Mononuclear cell (primary cell): ENCODE measurements at regions not wholly inside any gene's neighbourhood (a gene's known extent, or its start where the extent isn't known, plus 50 kb on each side); places are given as distances from the start of the nearest gene placed in this dataset.

Source experiments
- H3K27me3 ChIP-seq: 2 replicates; pipeline ENCODE4 v1.6.0; 2011; ENCODE audit warnings: low read length, control low read depth; ENCODE audit not compliant: insufficient read depth
- H3K4me1 ChIP-seq: 2 replicates; pipeline ENCODE4 v1.5.1; 2011; ENCODE audit warnings: mild to moderate bottlenecking, low read length, control low read depth; ENCODE audit not compliant: insufficient read depth
- H3K4me3 ChIP-seq: 2 replicates; pipeline ENCODE4 v1.5.1; 2011; ENCODE audit warnings: mild to moderate bottlenecking, low read length, moderate library complexity
- H3K9me3 ChIP-seq: 2 replicates; pipeline ENCODE4 v1.5.1; 2011; ENCODE audit warnings: low read depth, mild to moderate bottlenecking, control low read depth, low read length

DNA sequence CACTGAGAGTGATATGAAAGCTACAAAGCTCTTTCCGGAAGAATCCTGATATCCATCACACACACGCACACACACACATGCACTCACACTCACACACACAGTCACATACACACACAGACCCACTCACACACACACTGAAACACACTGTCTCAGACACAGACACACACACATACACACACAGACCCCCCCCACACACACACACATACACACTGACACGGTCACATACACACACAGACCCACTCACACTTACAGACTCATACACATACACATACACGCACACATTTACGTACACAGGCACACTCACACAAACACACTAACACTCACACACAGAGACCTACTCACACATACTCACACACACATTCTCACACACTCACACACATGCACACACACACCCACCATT lies 58.6 kb downstream of the LIG4 start:
- no peak overlapping the region for H3K4me3 ChIP-seq
- H3K9me3 ChIP-seq = no peaks in the 10 kb centered on the region
- H3K27me3 ChIP-seq = no peaks in the 10 kb centered on the region
- no peaks in the 10 kb centered on the region for H3K4me1 ChIP-seq

DNA sequence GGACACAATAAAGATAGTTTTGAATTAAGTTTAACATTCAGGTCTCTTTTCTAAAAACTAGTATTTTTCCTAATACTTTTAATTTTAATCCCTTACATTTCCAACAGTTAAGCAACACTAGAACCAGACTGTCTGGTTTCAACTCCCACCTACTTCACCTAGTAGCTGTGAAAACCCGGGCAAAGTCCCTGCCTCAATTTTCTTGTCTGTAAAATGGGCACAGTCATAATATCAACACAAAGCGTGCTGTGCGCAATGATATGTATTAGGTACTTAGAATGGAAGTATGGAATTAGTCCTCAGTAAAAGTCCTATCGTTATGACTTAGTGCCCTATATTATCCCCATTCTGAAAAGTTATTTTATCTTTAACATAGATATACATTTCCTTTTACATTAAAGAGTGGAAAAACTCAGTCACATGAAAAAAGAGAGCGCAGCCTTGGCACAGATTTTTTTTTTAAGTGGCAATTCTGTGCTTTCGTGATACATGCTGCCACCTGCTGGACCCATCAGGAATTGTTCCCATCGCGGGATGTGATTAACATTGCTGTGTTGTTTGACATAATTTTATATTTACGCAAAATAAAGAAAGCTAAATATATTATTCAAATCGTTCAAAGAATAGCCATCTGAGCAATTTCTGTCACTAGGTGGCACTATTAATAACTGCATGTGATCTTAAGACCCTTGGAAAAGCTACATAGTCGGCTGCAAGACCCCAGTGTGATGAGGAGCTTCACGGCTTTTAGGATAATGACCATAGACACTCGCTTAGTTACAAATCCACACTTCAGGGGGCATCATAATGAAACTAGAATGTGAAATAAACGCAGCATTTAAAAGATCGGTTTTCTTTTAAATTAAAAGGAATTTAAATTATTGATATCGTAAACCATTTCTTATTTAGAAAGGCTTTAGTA lies 59.9 kb downstream of the LIG4 start:
- Histone ChIP-seq H3K9me3 (no peaks in the 10 kb centered on the region), H3K27me3 (no peaks in the 10 kb centered on the region), H3K4me1 (no peaks in the 10 kb centered on the region), H3K4me3 (no peak overlapping the region)

DNA sequence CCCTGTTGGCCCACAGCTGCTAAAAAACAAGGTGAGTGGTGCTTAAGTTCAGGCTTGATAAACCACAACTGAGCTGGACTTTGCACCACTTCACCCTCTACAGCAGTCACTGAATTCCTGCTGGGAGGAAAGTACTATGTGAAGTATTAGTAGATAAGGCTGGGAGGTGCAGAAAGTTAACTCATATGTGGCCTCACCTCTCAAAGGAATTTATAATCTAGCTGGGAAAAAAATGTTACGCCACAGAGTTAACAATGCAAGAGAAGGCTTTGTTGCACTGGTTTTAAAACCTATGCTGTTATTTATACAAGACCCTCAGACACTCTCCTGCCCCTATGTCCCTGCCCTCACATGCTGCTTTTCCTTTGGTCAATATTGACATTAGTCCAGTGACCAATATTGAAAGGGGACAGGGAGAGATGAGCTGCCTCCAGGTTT lies 60.9 kb downstream of the LIG4 start:
- Histone ChIP-seq H3K9me3 (no peaks in the 10 kb centered on the region), H3K4me1 (no peaks in the 10 kb centered on the region), H3K4me3 (no peak overlapping the region), H3K27me3 (no peaks in the 10 kb centered on the region)

DNA sequence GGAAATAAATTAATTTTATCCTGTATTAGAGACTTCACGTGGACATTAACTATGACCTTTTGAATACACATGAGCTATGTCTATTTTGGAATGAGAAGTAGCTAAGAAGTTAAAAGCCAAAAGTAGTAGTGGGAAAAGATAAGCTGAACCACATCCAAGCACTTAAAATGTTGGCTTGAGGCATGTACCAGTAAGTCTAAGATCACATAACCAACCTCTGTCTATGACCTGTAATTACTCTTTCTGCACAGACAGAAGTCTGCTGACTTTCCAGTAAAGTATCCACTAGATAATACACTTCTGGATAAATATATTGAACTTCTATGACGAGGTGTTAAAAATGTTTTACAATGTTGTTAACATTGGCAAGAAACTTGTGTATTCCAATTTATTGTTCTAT lies 68.7 kb downstream of the LIG4 start:
- Histone ChIP-seq H3K4me1 (no peaks in the 10 kb centered on the region), H3K27me3 (no peaks in the 10 kb centered on the region), H3K9me3 (no peaks in the 10 kb centered on the region), H3K4me3 (no peak overlapping the region)

DNA sequence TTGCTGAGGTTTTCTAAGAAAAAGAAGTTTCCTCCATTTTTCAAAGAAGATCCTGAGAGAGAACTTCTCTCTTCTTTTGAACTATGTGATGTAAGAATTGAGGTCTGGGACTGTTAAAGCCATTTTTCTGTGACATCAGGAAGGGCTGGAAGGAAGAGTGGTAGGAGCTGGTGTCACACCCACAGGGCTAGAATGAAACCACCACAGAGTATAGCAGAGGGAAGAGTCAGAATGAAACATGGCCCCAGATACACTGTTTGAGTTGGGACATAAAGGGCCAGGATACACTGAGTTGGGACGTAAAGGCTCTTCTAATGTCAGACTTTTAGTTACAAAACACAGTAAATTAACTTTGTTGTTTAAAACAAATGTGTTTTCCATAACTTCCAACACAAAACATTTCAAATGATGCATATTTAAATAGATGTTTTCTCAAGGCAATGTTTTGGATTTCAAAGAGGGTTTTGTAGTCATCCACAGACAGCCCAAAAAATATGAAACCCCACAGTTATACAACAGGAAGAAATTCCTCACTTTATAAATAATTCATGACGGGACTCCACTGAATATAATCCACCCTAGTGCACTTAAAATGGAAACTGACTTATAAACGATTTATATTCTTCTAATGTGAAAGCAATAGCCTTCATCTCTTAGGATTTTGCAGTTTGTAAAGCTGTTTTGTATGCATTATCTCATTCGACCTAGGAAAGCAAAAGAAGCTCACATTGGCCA lies 72.5 kb downstream of the LIG4 start:
- H3K4me1 ChIP-seq = no peaks in the 10 kb centered on the region
- H3K4me3 ChIP-seq = no peak overlapping the region
- no peaks in the 10 kb centered on the region for H3K27me3 ChIP-seq
- no peaks in the 10 kb centered on the region for H3K9me3 ChIP-seq

DNA sequence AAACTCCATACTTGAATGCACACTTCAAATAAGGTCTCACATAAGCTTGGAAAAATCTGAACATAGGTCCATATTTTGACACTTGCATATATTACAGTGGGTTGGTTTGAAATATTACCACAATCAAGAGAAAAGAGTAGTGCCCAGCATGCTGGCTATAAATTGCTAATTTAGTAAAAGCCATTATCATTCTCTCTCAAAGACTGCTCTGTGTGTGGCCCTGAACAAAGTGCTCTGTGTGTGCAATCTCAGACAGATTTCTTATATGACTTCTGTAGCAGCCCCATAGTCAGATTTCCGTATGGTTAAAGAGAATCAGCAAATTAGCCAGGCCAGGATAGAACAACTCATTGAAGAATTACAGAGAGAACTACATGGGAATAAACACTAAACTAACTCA lies 78.2 kb downstream of the LIG4 start:
- no peak overlapping the region for H3K4me3 ChIP-seq
- no peaks in the 10 kb centered on the region for H3K9me3 ChIP-seq
- H3K4me1 ChIP-seq = no peaks in the 10 kb centered on the region
- no peaks in the 10 kb centered on the region for H3K27me3 ChIP-seq

DNA sequence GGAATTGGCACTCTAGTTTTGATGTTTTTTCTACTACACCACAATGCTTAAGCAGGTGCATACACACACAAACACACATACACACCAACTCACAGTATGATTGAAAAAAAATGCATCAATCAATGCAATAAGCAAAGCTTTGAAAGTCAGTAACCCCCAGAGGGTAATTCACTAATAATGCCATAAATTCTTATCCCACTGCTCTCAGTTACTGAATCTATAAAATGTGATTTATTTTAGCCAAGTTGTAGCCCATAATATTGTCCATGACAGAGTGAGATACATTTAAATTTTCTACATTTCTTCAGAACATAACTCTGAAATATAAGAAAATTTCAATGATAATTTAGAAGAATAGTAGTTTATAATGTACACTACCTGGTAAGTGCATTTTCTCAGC lies 87.9 kb downstream of the LIG4 start:
- no peaks in the 10 kb centered on the region for H3K9me3 ChIP-seq
- no peak overlapping the region for H3K4me3 ChIP-seq
- H3K4me1 ChIP-seq = no peaks in the 10 kb centered on the region
- H3K27me3 ChIP-seq = no peaks in the 10 kb centered on the region

DNA sequence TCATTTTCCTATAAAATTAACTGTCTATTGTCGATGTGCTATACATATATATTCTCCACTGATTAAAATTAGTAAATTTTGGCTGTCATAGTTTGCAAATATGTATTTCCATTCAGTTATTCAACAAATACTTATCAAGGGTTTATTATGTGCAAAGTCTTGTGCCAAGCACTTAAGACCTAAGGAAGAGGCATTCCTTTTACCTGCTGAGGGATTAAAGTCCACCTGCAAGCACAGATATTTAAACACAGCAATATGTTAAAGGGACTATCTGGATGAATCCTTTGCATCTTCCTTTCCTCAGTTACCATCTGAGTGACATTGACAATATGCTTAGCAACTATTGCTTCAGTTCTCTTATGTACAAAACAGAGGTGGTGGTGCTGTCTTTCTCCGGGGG lies 89.3 kb downstream of the LIG4 start:
- Histone ChIP-seq H3K4me1 (no peaks in the 10 kb centered on the region), H3K4me3 (no peak overlapping the region), H3K27me3 (no peaks in the 10 kb centered on the region), H3K9me3 (no peaks in the 10 kb centered on the region)

DNA sequence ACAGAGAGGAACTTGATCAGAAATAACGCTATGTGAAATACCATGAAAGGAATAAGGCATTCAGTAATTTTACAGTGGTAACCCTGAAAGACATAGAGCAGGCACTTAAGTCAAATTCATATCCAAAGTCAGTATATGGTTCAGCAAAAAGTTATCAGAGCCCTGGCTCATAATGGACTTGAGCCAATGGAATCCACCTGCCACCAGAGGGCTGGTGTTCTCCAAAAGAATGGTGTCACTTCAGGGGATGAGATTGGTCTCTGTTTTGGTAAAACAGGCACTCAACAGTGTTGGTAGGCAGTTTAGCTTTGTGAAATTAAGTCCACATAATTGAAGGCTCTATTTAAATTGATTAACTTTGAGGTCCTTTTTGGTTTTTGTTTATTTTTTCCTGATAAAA lies 93.9 kb downstream of the LIG4 start:
- H3K4me1 ChIP-seq = no peaks in the 10 kb centered on the region
- no peaks in the 10 kb centered on the region for H3K9me3 ChIP-seq
- no peak overlapping the region for H3K4me3 ChIP-seq
- no peaks in the 10 kb centered on the region for H3K27me3 ChIP-seq

DNA sequence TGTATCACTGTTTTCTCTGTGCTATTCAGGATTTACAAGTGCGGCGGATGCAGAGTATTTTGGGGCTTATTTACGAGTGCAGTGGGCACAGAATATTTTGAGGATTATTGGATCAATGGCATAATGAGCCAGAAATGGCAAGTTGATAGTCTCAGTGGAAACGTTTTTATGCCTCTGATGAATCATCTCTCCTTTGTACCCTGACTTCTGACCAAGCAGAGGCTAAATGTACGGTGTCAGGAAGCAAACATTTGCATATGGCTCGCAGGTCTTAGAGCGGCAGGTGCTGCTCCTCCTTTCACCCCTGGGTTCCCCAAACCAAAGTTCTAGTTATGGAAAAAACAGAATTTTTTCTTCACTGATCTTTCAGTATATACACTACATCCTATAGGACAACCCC lies 94.5 kb downstream of the LIG4 start:
- H3K9me3 ChIP-seq = no peaks in the 10 kb centered on the region
- H3K4me1 ChIP-seq = no peaks in the 10 kb centered on the region
- no peak overlapping the region for H3K4me3 ChIP-seq
- H3K27me3 ChIP-seq = no peaks in the 10 kb centered on the region

DNA sequence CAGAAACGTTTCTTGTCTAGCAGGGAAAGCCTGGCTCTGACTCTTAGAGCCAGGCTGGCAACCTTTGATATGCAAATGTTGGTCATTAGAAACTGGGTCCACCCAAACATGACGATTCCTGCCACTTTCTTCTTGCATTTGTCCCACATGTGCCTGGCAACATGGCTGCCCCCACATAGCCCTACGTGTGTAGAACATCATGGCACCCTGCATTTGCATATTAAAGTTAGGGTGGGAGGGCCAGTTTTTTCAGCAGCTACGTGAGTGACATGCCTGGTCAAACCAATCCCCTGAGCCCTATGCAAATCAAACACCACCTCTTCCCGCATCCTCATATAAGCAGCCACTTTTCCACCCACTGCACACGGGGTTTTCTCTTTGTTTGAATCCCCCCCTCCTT lies 95.0 kb downstream of the LIG4 start:
- Histone ChIP-seq H3K4me3 (no peak overlapping the region), H3K9me3 (no peaks in the 10 kb centered on the region), H3K27me3 (no peaks in the 10 kb centered on the region), H3K4me1 (no peaks in the 10 kb centered on the region)

DNA sequence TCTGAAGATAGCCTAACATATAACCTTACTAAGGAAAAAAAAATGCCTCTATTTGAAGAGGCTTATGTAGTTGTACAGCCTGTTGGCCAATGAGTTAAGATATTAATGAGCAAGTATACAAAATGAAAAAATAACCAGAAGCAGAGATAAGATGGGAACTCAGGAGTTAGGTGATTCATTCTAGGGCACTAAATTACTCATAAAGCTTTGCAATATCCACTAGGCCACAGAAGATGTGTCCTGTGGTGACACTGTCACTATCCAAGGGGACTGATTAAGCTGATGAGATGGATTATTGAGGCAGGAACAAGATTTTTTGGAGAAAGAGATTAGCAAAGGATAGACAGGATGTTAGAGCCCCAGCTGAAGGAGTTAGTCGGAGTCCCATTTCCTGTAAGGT lies 99.6 kb downstream of the LIG4 start:
- Histone ChIP-seq H3K4me3 (no peak overlapping the region), H3K9me3 (no peaks in the 10 kb centered on the region), H3K27me3 (no peaks in the 10 kb centered on the region), H3K4me1 (no peaks in the 10 kb centered on the region)

DNA sequence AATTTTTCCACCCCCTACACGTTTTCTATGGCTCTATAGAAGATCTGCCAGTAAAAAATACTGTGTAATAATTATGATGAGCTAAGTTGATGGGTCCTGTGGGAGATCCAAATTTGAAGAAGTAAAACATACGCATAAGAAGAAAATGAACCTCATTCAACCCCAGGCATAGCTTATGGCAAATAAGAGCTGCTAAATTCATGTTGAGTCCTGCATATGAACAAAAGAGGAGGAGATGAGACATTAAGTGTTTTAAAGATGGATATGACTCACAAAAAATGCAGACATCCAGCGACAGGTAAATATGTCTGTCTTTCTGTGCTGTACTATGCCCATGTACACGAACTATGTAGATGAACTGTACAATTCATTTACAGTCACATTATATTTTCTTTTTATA lies 101.9 kb downstream of the LIG4 start:
- Histone ChIP-seq H3K4me1 (no peaks in the 10 kb centered on the region), H3K27me3 (no peaks in the 10 kb centered on the region), H3K4me3 (no peak overlapping the region), H3K9me3 (no peaks in the 10 kb centered on the region)

DNA sequence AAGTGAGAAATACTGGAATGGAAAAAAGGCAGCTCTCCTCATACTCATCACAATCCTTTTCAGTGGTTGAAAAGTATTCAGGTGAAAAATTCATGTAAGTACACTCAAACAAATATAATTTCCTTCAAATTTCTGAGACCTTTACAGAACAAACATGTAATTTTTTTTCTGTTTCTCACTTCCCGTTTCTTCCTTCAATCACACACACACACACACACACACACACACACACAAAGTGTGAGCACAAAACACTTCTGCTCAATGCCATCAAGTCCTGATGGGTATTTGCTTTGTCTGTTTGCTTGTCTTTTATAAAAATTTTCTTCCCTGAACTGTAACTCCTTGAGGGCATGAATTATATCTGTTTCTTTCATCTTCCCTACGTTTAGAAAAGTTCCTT lies 110.6 kb downstream of the LIG4 start:
- H3K4me3 ChIP-seq = no peak overlapping the region
- no peaks in the 10 kb centered on the region for H3K9me3 ChIP-seq
- no peaks in the 10 kb centered on the region for H3K27me3 ChIP-seq
- H3K4me1 ChIP-seq = no peaks in the 10 kb centered on the region

DNA sequence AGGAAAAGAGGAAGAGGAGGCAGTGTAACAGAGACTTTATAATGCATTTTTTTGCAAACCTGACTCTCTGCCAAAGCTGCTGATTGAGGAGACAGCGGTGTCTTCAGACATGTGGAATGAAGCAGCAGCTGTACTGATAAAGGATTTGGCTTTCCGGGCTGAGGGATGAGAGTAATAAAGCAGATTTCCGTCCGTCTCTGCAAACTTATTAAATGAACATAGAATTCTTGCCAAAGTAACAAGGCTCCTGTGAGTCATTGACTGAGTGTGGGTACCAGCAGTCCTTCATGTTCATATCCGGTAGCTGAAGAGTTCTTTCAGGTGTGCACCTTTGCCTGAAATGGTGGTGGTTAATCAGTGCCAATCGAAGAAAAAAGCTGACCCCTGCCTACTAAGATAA lies 112.6 kb downstream of the LIG4 start:
- Histone ChIP-seq H3K27me3 (no peaks in the 10 kb centered on the region), H3K9me3 (no peaks in the 10 kb centered on the region), H3K4me3 (no peak overlapping the region)

More for the DNA sequence above, 112.6 kb downstream of the LIG4 start:
- H3K4me1 ChIP-seq = no peaks in the 10 kb centered on the region
